Panc1 (cell line): ENCODE measurements at regions not wholly inside any gene's neighbourhood (a gene's known extent, or its start where the extent isn't known, plus 50 kb on each side); places are given as distances from the start of the nearest gene placed in this dataset.

Source experiments
- ATAC-seq: fragments of 200-7000 bp; cut with Tn5 transposase; 2 replicates; pipeline ENCODE4 v1.9.1; 2020; ENCODE audit warnings: mild to moderate bottlenecking, moderate library complexity
- BruUV-seq: library from RNA; stranded (reverse); fragments of 400-500 nt; replicated peaks from 2 replicates; lab custom pipeline; 2021; lab: Mats Ljungman, UMichigan
- CTCF ChIA-PET: fragments of 300-600 bp; sonication (Branson Sonifier 250); formaldehyde crosslinking; loops from one replicate; lab custom pipeline; 2022; ENCODE audit warnings: antibody characterized with exemption; lab: Charles Lee
- POLR2A ChIA-PET: fragments of 300-600 bp; sonication (Branson Sonifier 250); formaldehyde crosslinking; loops from one replicate; lab custom pipeline; 2022; ENCODE audit warnings: antibody characterized with exemption; lab: Charles Lee
- DNase-seq: peaks from one replicate; pipeline ENCODE4 v3.0.0-alpha.2; 2010; ENCODE audit warnings: low read depth, low spot score
- H3K27ac ChIP-seq: 2 replicates; pipeline ENCODE4 v1.5.1; 2011; ENCODE audit warnings: mild to moderate bottlenecking, low read length, inconsistent platforms
- H3K27me3 ChIP-seq: fragments of 200-500 bp; sonication (Bioruptor generic); 2 replicates; pipeline ENCODE4 v1.6.0; 2014; ENCODE audit warnings: low read length, inconsistent platforms; ENCODE audit not compliant: control insufficient read depth, insufficient read depth
- H3K36me3 ChIP-seq: fragments of 200-500 bp; sonication (Bioruptor generic); 2 replicates; pipeline ENCODE4 v1.5.1; 2014; ENCODE audit warnings: inconsistent platforms, mild to moderate bottlenecking, low read length, moderate library complexity; ENCODE audit not compliant: control insufficient read depth, insufficient read depth
- H3K4me1 ChIP-seq: 2 replicates; pipeline ENCODE4 v1.5.1; 2011; ENCODE audit warnings: inconsistent platforms, mild to moderate bottlenecking, low read length, moderate library complexity; ENCODE audit not compliant: control insufficient read depth, insufficient read depth
- H3K4me3 ChIP-seq, 2 experiments: 2 replicates each; pipeline ENCODE4 v1.5.1; 2011 to 2012; ENCODE audit warnings: low read depth in 2 of 2, low read length in 2 of 2, mild to moderate bottlenecking in 2 of 2, inconsistent platforms in 1 of 2, moderate library complexity in 1 of 2
- H3K9me3 ChIP-seq: fragments of 200-500 bp; sonication (Bioruptor generic); 2 replicates; pipeline ENCODE4 v1.5.1; 2014; ENCODE audit warnings: low read depth, mild to moderate bottlenecking, inconsistent platforms, low read length, moderate library complexity; ENCODE audit not compliant: control insufficient read depth, insufficient read depth
- CTCF ChIP-seq: fragments of 450-650 bp; IDR thresholded peaks from 2 replicates; pipeline ENCODE4 v1.5.1; 2017; ENCODE audit warnings: mild to moderate bottlenecking
- POLR2AphosphoS5 ChIP-seq: IDR thresholded peaks from 2 replicates; pipeline ENCODE4 v1.6.1; 2012; ENCODE audit warnings: mild to moderate bottlenecking, low read depth, low read length, moderate library complexity
- REST ChIP-seq, 2 experiments: IDR thresholded peaks; 2 replicates each; pipeline ENCODE4 v1.6.1; 2011 to 2012; ENCODE audit warnings: low read depth in 2 of 2, control low read depth in 1 of 2, low read length in 1 of 2, mild to moderate bottlenecking in 1 of 2, moderate library complexity in 1 of 2; ENCODE audit not compliant: insufficient read depth in 1 of 2
- SIN3A ChIP-seq: IDR thresholded peaks from 2 replicates; pipeline ENCODE4 v1.6.1; 2012; ENCODE audit warnings: low read depth, mild to moderate bottlenecking, low read length, moderate library complexity, borderline replicate concordance; ENCODE audit not compliant: insufficient read depth
- TCF7L2 ChIP-seq: IDR thresholded peaks from 2 replicates; pipeline ENCODE4 v1.6.1; 2011; ENCODE audit warnings: mild to moderate bottlenecking, low read depth, low read length, inconsistent platforms
- in situ Hi-C: cut with HindIII; loops from 2 replicates; pipeline ENCODE4 v1.10.0; 2016; ENCODE audit warnings: low sequenced_read_pairs, low pct_unique_long_range_greater_than_20kb
- intact Hi-C: fragments of 100-400 bp; cut with micrococcal nuclease; formaldehyde crosslinking; loops from one replicate; pipeline ENCODE4 v1.10.0; 2022; ENCODE audit not compliant: unreplicated experiment

- in situ Hi-C loops, result no loop called here
- no TSS peak for BruUV-seq
- H3K27ac ChIP-seq, result no peak overlapping the region
- POLR2A ChIA-PET, result no interaction called here
- no peak for ATAC-seq
- no peaks in the 10 kb centered on the region for H3K4me1 ChIP-seq
- intact Hi-C loops, result no loop called here
- no peaks in the 10 kb centered on the region for H3K27me3 ChIP-seq
- H3K4me3 ChIP-seq, result no peak overlapping the region
- CTCF ChIA-PET, result no interaction called here
- no peaks in the 10 kb centered on the region for H3K36me3 ChIP-seq
- DNase-seq, result no peak
- TF ChIP-seq POLR2AphosphoS5, result no peak
- TF ChIP-seq TCF7L2, result no peak
- TF ChIP-seq REST (IDR thresholded peaks at IDR 0.05; ENCODE audit: insufficient read depth in 1 of 2, low read depth in 2 of 2, low read length in 1 of 2), result no peak
- TF ChIP-seq SIN3A, result no peak
- no peak for TF ChIP-seq CTCF
- H3K9me3 ChIP-seq, result no peaks in the 10 kb centered on the region
Observed at GRCh38 chr16:5309946-5310611, 212.5 kb upstream of the EEF2KMT start.

- no TSS peak for BruUV-seq
- ATAC-seq, result no peak
- ChIA-PET CTCF (no interaction called here), POLR2A (no interaction called here)
- H3K4me1 ChIP-seq, result no peaks in the 10 kb centered on the region
- 0 out of 2 replicates have a peak, but pooled peaks cover 4% of the 10 kb centered on the region for H3K9me3 ChIP-seq
- intact Hi-C loops (no loop called here), in situ Hi-C loops (no loop called here)
- no peak overlapping the region for H3K4me3 ChIP-seq
- H3K36me3 ChIP-seq, result no peaks in the 10 kb centered on the region
- no peaks in the 10 kb centered on the region; the same call in 1 of the 2 replicates for H3K27me3 ChIP-seq
- H3K27ac ChIP-seq, result no peak overlapping the region
- no peak for TF ChIP-seq SIN3A
- no peak for TF ChIP-seq CTCF
- TF ChIP-seq TCF7L2, result no peak
- TF ChIP-seq REST (IDR thresholded peaks at IDR 0.05; ENCODE audit: insufficient read depth in 1 of 2, low read depth in 2 of 2, low read length in 1 of 2), result no peak
- TF ChIP-seq POLR2AphosphoS5, result no peak
- no peak for DNase-seq
Observed at GRCh38 chr16:5305023-5305422, 207.4 kb upstream of the EEF2KMT start.
